RWPE1 (cell line): ENCODE measurements at regions not wholly inside any gene's neighbourhood (a gene's known extent, or its start where the extent isn't known, plus 50 kb on each side); places are given as distances from the start of the nearest gene placed in this dataset.
"Not testable (repeated sequence)": the region's sequence is repeated elsewhere in the genome, so short reads cannot be mapped to it uniquely, and the experiment has no call there.

Experiments
- CTCF ChIA-PET: fragments of 350-600 bp; sonication (Branson Sonifier 250); formaldehyde crosslinking; extraction: SDS; loops from one replicate; lab custom pipeline; 2021; lab: Yijun Ruan, JAX
- POLR2A ChIA-PET: fragments of 400-600 bp; formaldehyde crosslinking; extraction: SDS; loops from one replicate; lab custom pipeline; 2020; ENCODE audit warnings: antibody characterized with exemption; ENCODE audit not compliant: low non-redundant PET; lab: Yijun Ruan, JAX
- DNase-seq: peaks from one replicate; pipeline ENCODE4 v3.0.0; 2012; ENCODE audit warnings: low spot score
- H3K27ac ChIP-seq: fragments of 450-650 bp; 2 replicates; pipeline ENCODE4 v1.5.1; 2017
- TF ChIP-seq, protein P1 (sequence below): fragments of 450-650 bp; conservative IDR thresholded peaks from 2 replicates; pipeline ENCODE4 v1.5.1; 2017; ENCODE audit warnings: low read depth, mild to moderate bottlenecking

DNA sequence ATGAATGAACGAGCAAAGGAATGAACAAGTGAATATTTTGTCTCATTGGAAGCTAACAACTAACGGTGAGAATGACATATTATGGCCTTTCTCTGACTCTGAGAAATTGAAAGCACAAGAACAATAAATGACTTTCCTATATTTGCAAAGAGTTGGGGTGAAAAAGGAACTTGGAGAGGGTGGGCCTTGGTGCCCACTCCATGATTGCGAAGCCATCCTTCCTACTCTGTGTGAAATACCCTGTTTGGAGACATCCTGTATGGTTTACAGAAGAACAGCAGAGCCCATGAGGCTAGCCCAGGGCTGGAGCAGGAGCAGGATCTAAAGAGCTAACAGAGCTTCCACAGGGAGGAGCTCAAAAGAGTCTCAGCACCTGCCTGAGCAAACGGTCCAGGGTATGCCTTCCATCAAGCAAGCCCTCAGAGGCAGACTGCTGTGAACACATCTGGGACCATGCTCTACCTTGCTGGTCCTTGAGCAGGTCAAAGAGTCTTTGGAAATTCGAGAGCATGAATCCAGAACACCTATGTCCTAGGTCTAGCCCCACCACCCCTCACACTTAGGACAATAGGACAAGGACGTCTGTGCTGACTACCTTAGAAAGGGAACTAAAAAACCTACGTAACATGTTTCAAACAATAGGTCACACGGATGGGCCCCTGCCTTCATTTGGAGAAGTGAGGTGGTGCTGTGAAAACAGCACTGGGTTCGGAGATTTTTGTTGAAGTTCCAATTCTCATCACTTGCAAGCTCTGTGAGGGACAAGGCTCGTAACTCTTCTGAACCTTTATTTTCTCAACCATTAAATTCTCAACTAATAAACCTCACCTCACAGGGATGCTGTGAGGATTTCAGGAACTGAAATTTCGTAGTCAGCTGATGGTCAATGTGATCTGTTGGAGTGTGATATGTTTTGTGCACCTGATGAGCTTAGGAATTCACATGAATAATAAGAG is 377.4 kb downstream of the RRAGC start:
- TF ChIP-seq, protein P1, sequence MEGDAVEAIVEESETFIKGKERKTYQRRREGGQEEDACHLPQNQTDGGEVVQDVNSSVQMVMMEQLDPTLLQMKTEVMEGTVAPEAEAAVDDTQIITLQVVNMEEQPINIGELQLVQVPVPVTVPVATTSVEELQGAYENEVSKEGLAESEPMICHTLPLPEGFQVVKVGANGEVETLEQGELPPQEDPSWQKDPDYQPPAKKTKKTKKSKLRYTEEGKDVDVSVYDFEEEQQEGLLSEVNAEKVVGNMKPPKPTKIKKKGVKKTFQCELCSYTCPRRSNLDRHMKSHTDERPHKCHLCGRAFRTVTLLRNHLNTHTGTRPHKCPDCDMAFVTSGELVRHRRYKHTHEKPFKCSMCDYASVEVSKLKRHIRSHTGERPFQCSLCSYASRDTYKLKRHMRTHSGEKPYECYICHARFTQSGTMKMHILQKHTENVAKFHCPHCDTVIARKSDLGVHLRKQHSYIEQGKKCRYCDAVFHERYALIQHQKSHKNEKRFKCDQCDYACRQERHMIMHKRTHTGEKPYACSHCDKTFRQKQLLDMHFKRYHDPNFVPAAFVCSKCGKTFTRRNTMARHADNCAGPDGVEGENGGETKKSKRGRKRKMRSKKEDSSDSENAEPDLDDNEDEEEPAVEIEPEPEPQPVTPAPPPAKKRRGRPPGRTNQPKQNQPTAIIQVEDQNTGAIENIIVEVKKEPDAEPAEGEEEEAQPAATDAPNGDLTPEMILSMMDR, result no peak
- POLR2A ChIA-PET, result no interaction called here
- CTCF ChIA-PET, result interaction anchor here (0.6 to 0.8 kb wide), 2 partner anchors 449 to 1831 kb away, joined by 3 read pairs; no protein-coding TSS in a partner anchor
- H3K27ac ChIP-seq, result no peak overlapping the region
- DNase-seq, result no peak

DNA sequence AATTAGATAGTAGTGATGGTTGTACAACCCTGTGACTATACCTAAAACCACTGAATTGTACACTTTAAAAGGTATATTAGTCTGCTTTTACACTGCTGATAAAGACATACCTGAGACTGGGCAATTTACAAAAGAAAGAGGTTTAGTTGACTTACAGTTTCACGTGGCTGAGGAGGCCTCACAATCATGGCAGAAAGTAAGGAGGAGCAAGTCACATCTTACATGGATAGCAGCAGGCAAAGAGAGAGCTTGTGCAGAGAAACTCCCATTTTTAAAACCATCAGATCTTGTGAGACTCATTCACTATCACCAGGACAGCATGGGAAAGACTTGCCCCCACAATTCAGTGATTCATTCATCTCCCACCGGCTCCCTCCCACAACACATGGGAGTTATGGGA is 379.9 kb downstream of the RRAGC start:
- H3K27ac ChIP-seq, DNase-seq, POLR2A ChIA-PET: not testable (repeated sequence)
- CTCF ChIA-PET, result interaction anchor here (0.6 kb wide), 1 partner anchor 339 kb away, joined by 4 read pairs; no protein-coding TSS in a partner anchor

DNA sequence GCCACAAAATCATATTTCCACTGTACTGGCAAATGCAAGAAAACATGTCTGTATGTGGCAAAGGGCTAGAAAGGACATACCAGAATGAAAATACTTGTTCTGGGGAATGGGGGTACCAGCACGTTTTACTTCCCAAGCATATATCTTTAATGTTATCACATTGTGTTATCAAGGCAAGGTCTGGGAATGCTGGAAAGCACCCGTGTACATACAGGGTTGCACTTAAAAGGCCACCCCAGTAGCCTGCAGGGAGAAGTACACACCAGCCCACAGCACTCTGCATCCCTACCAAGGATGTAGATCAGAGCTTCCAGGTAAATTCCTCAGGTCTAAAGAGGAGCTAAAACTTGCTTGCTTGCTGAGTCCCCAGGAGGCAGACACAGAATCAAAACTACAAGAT is 381.8 kb downstream of the RRAGC start:
- no peak overlapping the region for H3K27ac ChIP-seq
- ChIA-PET CTCF (no interaction called here), POLR2A (no interaction called here)
- DNase-seq, result no peak
- TF ChIP-seq, protein P1, result no peak

DNA sequence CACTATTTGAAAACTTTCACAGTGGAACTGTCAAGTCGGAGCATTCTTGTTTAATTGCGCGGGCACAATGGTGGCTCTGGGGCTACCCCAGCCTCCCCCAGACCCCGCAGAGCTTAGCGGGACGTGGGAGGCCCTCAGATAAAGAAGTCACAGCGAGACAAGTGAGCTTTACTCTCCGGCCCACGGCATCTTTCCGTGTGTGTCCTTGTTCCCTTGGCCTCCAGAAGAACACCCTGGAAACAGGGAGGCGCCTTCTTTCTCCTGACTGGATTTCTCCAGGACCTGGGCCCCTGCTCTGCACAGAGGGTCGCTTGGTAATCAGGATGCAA is 382.8 kb downstream of the RRAGC start:
- ChIA-PET POLR2A (no interaction called here), CTCF (no interaction called here)
- H3K27ac ChIP-seq, result no peak overlapping the region
- TF ChIP-seq, protein P1, result no peak
- no peak for DNase-seq

DNA sequence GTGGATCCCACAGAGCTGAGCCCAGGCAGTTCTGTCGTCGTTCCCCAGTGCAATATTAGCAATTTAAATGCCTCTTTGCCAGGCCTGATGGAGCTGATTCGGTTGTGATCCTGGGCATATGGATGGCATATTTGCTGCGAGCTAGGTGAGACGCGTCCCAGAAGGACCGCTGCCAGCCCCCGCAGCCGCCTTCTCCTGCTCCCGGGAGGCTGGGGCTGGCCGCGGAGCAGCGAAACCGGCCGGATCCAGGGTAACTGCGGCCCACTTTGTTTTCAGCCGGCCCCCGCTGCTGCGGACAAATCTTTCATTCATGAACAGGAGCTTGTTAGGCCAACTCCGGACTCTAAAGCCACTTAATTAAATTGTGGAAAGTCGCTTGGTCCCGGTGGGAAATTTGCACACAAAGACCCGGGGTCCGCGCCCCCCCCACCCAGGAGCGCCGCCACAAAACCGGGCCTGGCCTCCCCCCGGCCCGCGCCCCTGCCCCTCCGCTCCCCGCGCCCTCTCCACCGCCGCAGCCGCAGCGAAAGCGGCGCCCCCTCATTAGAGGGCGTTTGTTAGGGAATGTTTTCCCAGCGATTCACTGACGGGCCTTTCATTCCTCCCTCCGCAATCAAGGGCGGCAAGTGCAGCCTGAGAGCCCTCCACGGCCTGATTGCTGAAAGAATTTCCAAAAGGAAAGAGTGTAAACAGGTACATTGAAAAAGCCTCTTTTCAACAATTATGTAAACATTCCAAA is 383.3 kb downstream of the RRAGC start:
- DNase-seq, result no peak
- ChIA-PET POLR2A (no interaction called here), CTCF (no interaction called here)
- no peak overlapping the region for H3K27ac ChIP-seq
- TF ChIP-seq, protein P1, result no peak

DNA sequence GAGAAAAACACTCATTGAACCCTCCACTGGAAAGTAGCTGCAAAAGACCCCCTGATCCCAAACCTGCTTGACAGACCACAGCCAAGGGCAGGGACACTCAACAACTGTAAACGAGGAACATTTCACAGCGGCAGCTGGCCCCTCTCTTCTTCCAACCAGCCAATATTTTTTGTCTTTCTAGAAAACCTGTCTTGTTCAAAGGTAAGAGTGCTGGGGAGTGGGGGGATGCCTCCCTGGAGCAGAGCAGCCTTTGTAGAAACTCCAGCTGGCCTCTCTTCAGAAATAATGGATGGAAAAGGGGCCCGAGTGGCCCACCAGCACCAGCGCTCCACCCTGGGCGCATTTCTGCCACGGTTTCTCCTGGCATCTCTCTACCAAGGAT is 384.0 kb downstream of the RRAGC start:
- ChIA-PET POLR2A (no interaction called here), CTCF (no interaction called here)
- no peak for DNase-seq
- TF ChIP-seq, protein P1, result no peak
- H3K27ac ChIP-seq, result no peak overlapping the region
